GM12878 (cell line): ENCODE measurements at regions not wholly inside any gene's neighbourhood (a gene's known extent, or its start where the extent isn't known, plus 50 kb on each side); places are given as distances from the start of the nearest gene placed in this dataset.

Experiments used
- BCL11A ChIP-seq: IDR thresholded peaks from 2 replicates; pipeline ENCODE4 v1.6.1; 2011; ENCODE audit warnings: low read depth, low read length
- BHLHE40 ChIP-seq, 2 experiments: fragments of 450-650 bp in 1 of 2; IDR thresholded peaks; 2 replicates each; pipeline ENCODE4 v1.6.1; 2011 to 2017; ENCODE audit warnings: low read depth in 2 of 2, borderline replicate concordance in 1 of 2, improper control_type of control experiment in 1 of 2, low read length in 1 of 2, mild to moderate bottlenecking in 1 of 2
- CHD2 ChIP-seq: IDR thresholded peaks from 2 replicates; pipeline ENCODE4 v1.6.1; 2011; ENCODE audit warnings: low read depth, low read length, improper control_type of control experiment, borderline replicate concordance
- HDAC6 ChIP-seq: fragments of 200-600 bp; sonication (generic); IDR thresholded peaks from one replicate; pipeline ENCODE4 v1.8.0; 2017; ENCODE audit warnings: antibody characterized with exemption; ENCODE audit not compliant: unreplicated experiment
- HDGF ChIP-seq: fragments of 450-650 bp; IDR thresholded peaks from 2 replicates; pipeline ENCODE4 v1.6.1; 2016; ENCODE audit warnings: antibody characterized with exemption
- KDM1A ChIP-seq: fragments of 200-600 bp; sonication (generic); IDR thresholded peaks from 2 replicates; pipeline ENCODE4 v1.6.1; 2016; ENCODE audit warnings: borderline replicate concordance
- KLF5 ChIP-seq: fragments of 450-650 bp; IDR thresholded peaks from 2 replicates; pipeline ENCODE4 v1.6.1; 2014; ENCODE audit warnings: mild to moderate bottlenecking; ENCODE audit not compliant: partially characterized antibody
- MEF2A ChIP-seq: IDR thresholded peaks from 2 replicates; pipeline ENCODE4 v1.6.1; 2011; ENCODE audit warnings: low read depth, mild to moderate bottlenecking, low read length, moderate library complexity; ENCODE audit not compliant: insufficient read depth
- MEF2B ChIP-seq: fragments of 450-650 bp; IDR thresholded peaks from 2 replicates; pipeline ENCODE4 v1.6.1; 2018; ENCODE audit warnings: mild to moderate bottlenecking, moderate library complexity; ENCODE audit not compliant: partially characterized antibody, poor library complexity, severe bottlenecking
- MTA2 ChIP-seq: fragments of 450-650 bp; IDR thresholded peaks from 2 replicates; pipeline ENCODE4 v1.6.1; 2016; ENCODE audit warnings: low read depth, mild to moderate bottlenecking, moderate library complexity
- NFYA ChIP-seq: IDR thresholded peaks from 2 replicates; pipeline ENCODE4 v1.6.1; 2011; ENCODE audit warnings: low read depth, mild to moderate bottlenecking, low read length, improper control_type of control experiment, borderline replicate concordance
- RELA ChIP-seq: fragments of 450-650 bp; IDR thresholded peaks from 2 replicates; pipeline ENCODE4 v1.8.0; 2014; ENCODE audit warnings: borderline replicate concordance; ENCODE audit not compliant: partially characterized antibody
- SMAD1 ChIP-seq: fragments of 450-650 bp; IDR thresholded peaks from 2 replicates; pipeline ENCODE4 v1.6.1; 2018; ENCODE audit warnings: mild to moderate bottlenecking, low read depth; ENCODE audit not compliant: partially characterized antibody
- SMARCA5 ChIP-seq: fragments of 450-650 bp; IDR thresholded peaks from 2 replicates; pipeline ENCODE4 v1.6.1; 2017; ENCODE audit warnings: mild to moderate bottlenecking
- SPI1 ChIP-seq: IDR thresholded peaks from 2 replicates; pipeline ENCODE4 v1.6.1; 2011; ENCODE audit warnings: low read depth, mild to moderate bottlenecking, low read length, moderate library complexity, borderline replicate concordance; ENCODE audit not compliant: insufficient read depth
- SREBF2 ChIP-seq: IDR thresholded peaks from 2 replicates; pipeline ENCODE4 v1.6.1; 2012; ENCODE audit warnings: mild to moderate bottlenecking, low read length
- SRF ChIP-seq, 2 experiments: IDR thresholded peaks; 2 replicates each; pipeline ENCODE4 v1.6.1; 2011; ENCODE audit warnings: low read depth in 2 of 2, low read length in 2 of 2, mild to moderate bottlenecking in 1 of 2, moderate library complexity in 1 of 2
- TCF7 ChIP-seq: IDR thresholded peaks from 2 replicates; pipeline ENCODE4 v1.6.1; 2014; ENCODE audit warnings: antibody characterized with exemption, borderline replicate concordance
- TF ChIP-seq, protein P1 (sequence below): IDR thresholded peaks from 2 replicates; pipeline ENCODE4 v1.6.1; 2011; ENCODE audit warnings: mild to moderate bottlenecking, low read depth, low read length, moderate library complexity; ENCODE audit not compliant: insufficient replicate concordance
- TF ChIP-seq, protein P2 (sequence below): fragments of 150-350 bp; IDR thresholded peaks from 2 replicates; pipeline ENCODE4 v1.6.1; 2014; ENCODE audit warnings: mild to moderate bottlenecking, low read depth, low read length
- TF ChIP-seq, protein P3 (sequence below): fragments of 450-650 bp; IDR thresholded peaks from 2 replicates; pipeline ENCODE4 v1.6.1; 2017; ENCODE audit warnings: mild to moderate bottlenecking, moderate library complexity
- TF ChIP-seq, protein P4 (sequence below): fragments of 450-650 bp; IDR thresholded peaks from 2 replicates; pipeline ENCODE4 v1.6.1; 2018; ENCODE audit warnings: mild to moderate bottlenecking, low read depth, moderate library complexity; ENCODE audit not compliant: partially characterized antibody

DNA sequence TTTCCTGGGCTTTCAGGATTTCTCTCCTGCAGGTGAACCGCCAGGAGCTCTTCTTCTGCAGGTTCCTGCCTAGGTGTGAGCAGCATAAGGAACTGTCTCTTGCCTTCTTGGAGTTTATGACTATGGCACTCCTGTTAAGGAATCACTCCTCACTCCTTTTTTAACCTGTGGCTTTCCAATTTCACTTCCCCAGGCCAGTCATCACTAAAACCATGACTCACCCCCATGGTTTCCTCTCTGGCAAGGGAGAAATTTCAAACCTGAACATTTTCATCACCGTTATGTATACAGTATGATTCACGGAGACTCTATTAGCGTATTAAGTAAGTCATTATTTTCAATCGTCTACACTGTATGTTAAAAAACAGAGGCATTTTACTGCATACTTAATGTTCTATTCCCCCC, 78.2 kb upstream of the ARID1B start (continued):
- TF ChIP-seq, protein P1, sequence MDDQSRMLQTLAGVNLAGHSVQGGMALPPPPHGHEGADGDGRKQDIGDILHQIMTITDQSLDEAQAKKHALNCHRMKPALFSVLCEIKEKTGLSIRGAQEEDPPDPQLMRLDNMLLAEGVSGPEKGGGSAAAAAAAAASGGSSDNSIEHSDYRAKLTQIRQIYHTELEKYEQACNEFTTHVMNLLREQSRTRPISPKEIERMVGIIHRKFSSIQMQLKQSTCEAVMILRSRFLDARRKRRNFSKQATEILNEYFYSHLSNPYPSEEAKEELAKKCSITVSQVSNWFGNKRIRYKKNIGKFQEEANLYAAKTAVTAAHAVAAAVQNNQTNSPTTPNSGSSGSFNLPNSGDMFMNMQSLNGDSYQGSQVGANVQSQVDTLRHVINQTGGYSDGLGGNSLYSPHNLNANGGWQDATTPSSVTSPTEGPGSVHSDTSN: no peak
- TF ChIP-seq KDM1A (no peak), SMARCA5 (no peak), MTA2 (peak; percentile 72), BCL11A (peak; percentile 98), HDAC6 (no peak), HDGF (no peak), MEF2A (peak; percentile 96), SMAD1 (no peak), SPI1 (peak; percentile 96), BHLHE40 (IDR thresholded peaks at IDR 0.05; ENCODE audit: borderline replicate concordance in 1 of 2, low read depth in 2 of 2, low read length in 1 of 2) (peak; percentile 59 to 60; a peak in 3 of 4 replicates), RELA (no peak), NFYA (no peak), TCF7 (peak; percentile 53; the same call in 1 of the 2 replicates), MEF2B (peak; percentile 4), KLF5 (no peak), SRF (IDR thresholded peaks at IDR 0.05; ENCODE audit: low read depth in 2 of 2, low read length in 2 of 2) (peak in 1 of 2 experiments; percentile 87; a peak in 2 of 4 replicates), CHD2 (peak; percentile 59; the same call in 1 of the 2 replicates), SREBF2 (no peak)
- TF ChIP-seq, protein P2, sequence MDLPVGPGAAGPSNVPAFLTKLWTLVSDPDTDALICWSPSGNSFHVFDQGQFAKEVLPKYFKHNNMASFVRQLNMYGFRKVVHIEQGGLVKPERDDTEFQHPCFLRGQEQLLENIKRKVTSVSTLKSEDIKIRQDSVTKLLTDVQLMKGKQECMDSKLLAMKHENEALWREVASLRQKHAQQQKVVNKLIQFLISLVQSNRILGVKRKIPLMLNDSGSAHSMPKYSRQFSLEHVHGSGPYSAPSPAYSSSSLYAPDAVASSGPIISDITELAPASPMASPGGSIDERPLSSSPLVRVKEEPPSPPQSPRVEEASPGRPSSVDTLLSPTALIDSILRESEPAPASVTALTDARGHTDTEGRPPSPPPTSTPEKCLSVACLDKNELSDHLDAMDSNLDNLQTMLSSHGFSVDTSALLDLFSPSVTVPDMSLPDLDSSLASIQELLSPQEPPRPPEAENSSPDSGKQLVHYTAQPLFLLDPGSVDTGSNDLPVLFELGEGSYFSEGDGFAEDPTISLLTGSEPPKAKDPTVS: no peak
- TF ChIP-seq, protein P3, sequence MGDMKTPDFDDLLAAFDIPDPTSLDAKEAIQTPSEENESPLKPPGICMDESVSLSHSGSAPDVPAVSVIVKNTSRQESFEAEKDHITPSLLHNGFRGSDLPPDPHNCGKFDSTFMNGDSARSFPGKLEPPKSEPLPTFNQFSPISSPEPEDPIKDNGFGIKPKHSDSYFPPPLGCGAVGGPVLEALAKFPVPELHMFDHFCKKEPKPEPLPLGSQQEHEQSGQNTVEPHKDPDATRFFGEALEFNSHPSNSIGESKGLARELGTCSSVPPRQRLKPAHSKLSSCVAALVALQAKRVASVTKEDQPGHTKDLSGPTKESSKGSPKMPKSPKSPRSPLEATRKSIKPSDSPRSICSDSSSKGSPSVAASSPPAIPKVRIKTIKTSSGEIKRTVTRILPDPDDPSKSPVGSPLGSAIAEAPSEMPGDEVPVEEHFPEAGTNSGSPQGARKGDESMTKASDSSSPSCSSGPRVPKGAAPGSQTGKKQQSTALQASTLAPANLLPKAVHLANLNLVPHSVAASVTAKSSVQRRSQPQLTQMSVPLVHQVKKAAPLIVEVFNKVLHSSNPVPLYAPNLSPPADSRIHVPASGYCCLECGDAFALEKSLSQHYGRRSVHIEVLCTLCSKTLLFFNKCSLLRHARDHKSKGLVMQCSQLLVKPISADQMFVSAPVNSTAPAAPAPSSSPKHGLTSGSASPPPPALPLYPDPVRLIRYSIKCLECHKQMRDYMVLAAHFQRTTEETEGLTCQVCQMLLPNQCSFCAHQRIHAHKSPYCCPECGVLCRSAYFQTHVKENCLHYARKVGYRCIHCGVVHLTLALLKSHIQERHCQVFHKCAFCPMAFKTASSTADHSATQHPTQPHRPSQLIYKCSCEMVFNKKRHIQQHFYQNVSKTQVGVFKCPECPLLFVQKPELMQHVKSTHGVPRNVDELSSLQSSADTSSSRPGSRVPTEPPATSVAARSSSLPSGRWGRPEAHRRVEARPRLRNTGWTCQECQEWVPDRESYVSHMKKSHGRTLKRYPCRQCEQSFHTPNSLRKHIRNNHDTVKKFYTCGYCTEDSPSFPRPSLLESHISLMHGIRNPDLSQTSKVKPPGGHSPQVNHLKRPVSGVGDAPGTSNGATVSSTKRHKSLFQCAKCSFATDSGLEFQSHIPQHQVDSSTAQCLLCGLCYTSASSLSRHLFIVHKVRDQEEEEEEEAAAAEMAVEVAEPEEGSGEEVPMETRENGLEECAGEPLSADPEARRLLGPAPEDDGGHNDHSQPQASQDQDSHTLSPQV: no peak
- TF ChIP-seq, protein P4, sequence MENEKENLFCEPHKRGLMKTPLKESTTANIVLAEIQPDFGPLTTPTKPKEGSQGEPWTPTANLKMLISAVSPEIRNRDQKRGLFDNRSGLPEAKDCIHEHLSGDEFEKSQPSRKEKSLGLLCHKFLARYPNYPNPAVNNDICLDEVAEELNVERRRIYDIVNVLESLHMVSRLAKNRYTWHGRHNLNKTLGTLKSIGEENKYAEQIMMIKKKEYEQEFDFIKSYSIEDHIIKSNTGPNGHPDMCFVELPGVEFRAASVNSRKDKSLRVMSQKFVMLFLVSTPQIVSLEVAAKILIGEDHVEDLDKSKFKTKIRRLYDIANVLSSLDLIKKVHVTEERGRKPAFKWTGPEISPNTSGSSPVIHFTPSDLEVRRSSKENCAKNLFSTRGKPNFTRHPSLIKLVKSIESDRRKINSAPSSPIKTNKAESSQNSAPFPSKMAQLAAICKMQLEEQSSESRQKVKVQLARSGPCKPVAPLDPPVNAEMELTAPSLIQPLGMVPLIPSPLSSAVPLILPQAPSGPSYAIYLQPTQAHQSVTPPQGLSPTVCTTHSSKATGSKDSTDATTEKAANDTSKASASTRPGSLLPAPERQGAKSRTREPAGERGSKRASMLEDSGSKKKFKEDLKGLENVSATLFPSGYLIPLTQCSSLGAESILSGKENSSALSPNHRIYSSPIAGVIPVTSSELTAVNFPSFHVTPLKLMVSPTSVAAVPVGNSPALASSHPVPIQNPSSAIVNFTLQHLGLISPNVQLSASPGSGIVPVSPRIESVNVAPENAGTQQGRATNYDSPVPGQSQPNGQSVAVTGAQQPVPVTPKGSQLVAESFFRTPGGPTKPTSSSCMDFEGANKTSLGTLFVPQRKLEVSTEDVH: no peak
